ENCODE measurements at regions not wholly inside any gene's neighbourhood (a gene's known extent, or its start where the extent isn't known, plus 50 kb on each side); places are given as distances from the start of the nearest gene placed in this dataset.

DNA sequence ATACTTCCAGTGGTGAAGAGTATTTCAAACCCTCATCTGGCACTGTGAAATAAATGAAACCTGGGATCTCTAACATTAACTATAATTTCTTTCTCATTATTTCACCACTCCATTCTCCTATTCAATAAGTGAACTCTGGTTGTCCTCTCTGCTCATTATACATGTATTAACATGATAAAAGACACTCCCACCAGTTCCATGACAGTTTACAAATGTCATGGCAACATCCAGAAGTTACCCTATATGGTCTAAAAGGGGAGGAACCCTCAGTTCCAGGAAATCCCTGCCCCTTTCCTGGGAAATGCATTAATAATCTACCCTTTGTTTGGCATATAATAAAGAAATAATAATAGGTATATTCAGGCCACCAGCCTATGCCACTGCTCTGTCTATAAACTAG is 62.7 kb upstream of the BRINP3 start:
- no peaks in the 10 kb centered on the region for H3K27me3 ChIP-seq (ENCODE audit: control insufficient read depth, insufficient read depth, low read length)
- H3K9me3 ChIP-seq (ENCODE audit: control insufficient read depth, insufficient read depth, low read depth, low read length): no peaks in the 10 kb centered on the region
- ATAC-seq (no peak), DNase-seq (ENCODE audit: low read depth, low spot score) (no peak)
- TF ChIP-seq TCF7L2 (IDR thresholded peaks at IDR 0.05; ENCODE audit: low read depth, low read length): no peak
- TF ChIP-seq SIN3A (IDR thresholded peaks at IDR 0.05; ENCODE audit: borderline replicate concordance, insufficient read depth, low read depth, low read length): no peak
- BruUV-seq (replicated peaks): no TSS peak
- no peaks in the 10 kb centered on the region for H3K36me3 ChIP-seq (ENCODE audit: control insufficient read depth, insufficient read depth, low read length)
- H3K4me1 ChIP-seq (ENCODE audit: control insufficient read depth, insufficient read depth, low read length): no peaks in the 10 kb centered on the region
- POLR2A ChIA-PET: no interaction called here
- in situ Hi-C loops (cut with HindIII; ENCODE audit: low pct_unique_long_range_greater_than_20kb, low sequenced_read_pairs): no loop called here
- H3K27ac ChIP-seq (ENCODE audit: low read length): no peak overlapping the region
- no peak overlapping the region for H3K4me3 ChIP-seq (ENCODE audit: low read depth in 2 of 2, low read length in 2 of 2)
- intact Hi-C loops (cut with micrococcal nuclease; ENCODE audit: unreplicated experiment): no loop called here
- CTCF ChIA-PET: no interaction called here

DNA sequence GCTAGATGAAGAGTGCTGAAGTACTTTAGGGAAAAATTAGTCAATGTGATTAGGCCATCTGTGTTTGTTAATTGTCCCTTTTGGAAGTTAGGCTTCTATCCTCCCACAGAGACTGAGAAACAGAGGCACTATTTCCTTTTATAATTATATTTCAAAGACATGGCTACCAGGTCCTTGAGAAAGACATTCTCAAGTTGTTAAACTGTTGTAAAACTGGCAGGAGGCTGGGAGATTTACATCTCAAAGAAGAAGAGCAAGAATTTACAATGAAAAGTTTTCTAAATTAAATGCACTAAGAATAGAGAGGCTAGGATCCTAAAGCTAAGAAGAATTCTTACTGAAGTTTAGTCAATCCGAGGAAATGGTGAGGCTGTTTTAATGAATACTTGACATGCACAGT is 74.0 kb upstream of the BRINP3 start:
- BruUV-seq (replicated peaks): no TSS peak
- ChIA-PET CTCF (no interaction called here), POLR2A (no interaction called here)
- DNase-seq (ENCODE audit: low read depth, low spot score) (no peak), ATAC-seq (no peak)
- intact Hi-C loops (cut with micrococcal nuclease; ENCODE audit: unreplicated experiment): no loop called here
- H3K4me3 ChIP-seq (ENCODE audit: low read depth in 2 of 2, low read length in 2 of 2): no peak overlapping the region
- no peaks in the 10 kb centered on the region for H3K27me3 ChIP-seq (ENCODE audit: control insufficient read depth, insufficient read depth, low read length)
- H3K27ac ChIP-seq (ENCODE audit: low read length): no peak overlapping the region
- in situ Hi-C loops (cut with HindIII; ENCODE audit: low pct_unique_long_range_greater_than_20kb, low sequenced_read_pairs): no loop called here
- TF ChIP-seq POLR2AphosphoS5 (IDR thresholded peaks at IDR 0.05; ENCODE audit: low read depth, low read length) (no peak), SIN3A (IDR thresholded peaks at IDR 0.05; ENCODE audit: borderline replicate concordance, insufficient read depth, low read depth, low read length) (no peak), TCF7L2 (IDR thresholded peaks at IDR 0.05; ENCODE audit: low read depth, low read length) (no peak), REST (IDR thresholded peaks at IDR 0.05; ENCODE audit: insufficient read depth in 1 of 2, low read depth in 2 of 2, low read length in 1 of 2) (no peak), CTCF (IDR thresholded peaks at IDR 0.05) (no peak)
- no peaks in the 10 kb centered on the region for H3K36me3 ChIP-seq (ENCODE audit: control insufficient read depth, insufficient read depth, low read length)
- no peaks in the 10 kb centered on the region for H3K9me3 ChIP-seq (ENCODE audit: control insufficient read depth, insufficient read depth, low read depth, low read length)
- H3K4me1 ChIP-seq (ENCODE audit: control insufficient read depth, insufficient read depth, low read length): no peaks in the 10 kb centered on the region

DNA sequence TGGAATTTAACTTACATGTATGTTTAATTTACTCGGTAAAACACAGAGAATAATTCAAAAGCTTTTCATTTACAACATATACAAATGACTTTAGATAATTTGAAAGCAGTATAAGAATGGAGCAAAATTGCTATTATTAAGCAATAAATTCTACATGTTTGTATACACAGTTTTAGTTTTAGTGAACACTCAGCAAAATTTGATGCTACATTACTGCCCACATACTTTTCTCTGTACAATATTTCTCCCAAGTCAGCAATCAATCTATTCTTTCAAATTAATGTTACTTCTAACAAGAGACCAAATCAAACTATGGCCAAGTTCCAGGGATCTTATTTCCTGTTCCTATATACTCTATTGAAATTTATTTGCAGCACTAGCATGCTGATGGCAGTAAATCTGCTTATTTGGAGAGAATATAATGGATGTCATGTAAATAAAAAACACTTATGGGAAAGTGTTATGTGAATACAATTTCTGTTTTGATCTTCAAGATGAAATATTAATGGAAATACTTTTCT is 82.6 kb upstream of the BRINP3 start:
- ATAC-seq (no peak), DNase-seq (ENCODE audit: low read depth, low spot score) (no peak)
- H3K9me3 ChIP-seq (ENCODE audit: control insufficient read depth, insufficient read depth, low read depth, low read length): no peaks in the 10 kb centered on the region
- no peaks in the 10 kb centered on the region for H3K27me3 ChIP-seq (ENCODE audit: control insufficient read depth, insufficient read depth, low read length)
- H3K4me3 ChIP-seq (ENCODE audit: low read depth in 2 of 2, low read length in 2 of 2): no peak overlapping the region
- no peaks in the 10 kb centered on the region for H3K36me3 ChIP-seq (ENCODE audit: control insufficient read depth, insufficient read depth, low read length)
- CTCF ChIA-PET: no interaction called here
- POLR2A ChIA-PET: no interaction called here
- no peaks in the 10 kb centered on the region for H3K4me1 ChIP-seq (ENCODE audit: control insufficient read depth, insufficient read depth, low read length)
- no peak overlapping the region for H3K27ac ChIP-seq (ENCODE audit: low read length)
- intact Hi-C loops (cut with micrococcal nuclease; ENCODE audit: unreplicated experiment) (no loop called here), in situ Hi-C loops (cut with HindIII; ENCODE audit: low pct_unique_long_range_greater_than_20kb, low sequenced_read_pairs) (no loop called here)
- TF ChIP-seq SIN3A (IDR thresholded peaks at IDR 0.05; ENCODE audit: borderline replicate concordance, insufficient read depth, low read depth, low read length) (no peak), TCF7L2 (IDR thresholded peaks at IDR 0.05; ENCODE audit: low read depth, low read length) (no peak), REST (IDR thresholded peaks at IDR 0.05; ENCODE audit: insufficient read depth in 1 of 2, low read depth in 2 of 2, low read length in 1 of 2) (no peak), CTCF (IDR thresholded peaks at IDR 0.05) (no peak), POLR2AphosphoS5 (IDR thresholded peaks at IDR 0.05; ENCODE audit: low read depth, low read length) (no peak)
- BruUV-seq (replicated peaks): no TSS peak
